T-helper 17 cell (primary cell): ENCODE measurements at regions not wholly inside any gene's neighbourhood (a gene's known extent, or its start where the extent isn't known, plus 50 kb on each side); places are given as distances from the start of the nearest gene placed in this dataset.

Experiments used
- ATAC-seq: fragments of 150-1000 bp; cut with Tn5 transposase; 2 replicates; pipeline ENCODE4 v1.10.0; 2021; ENCODE audit warnings: mild to moderate bottlenecking, moderate library complexity
- DNase-seq, 3 donors: peaks; one replicate each; pipeline versions ENCODE4 v3.0.0 to v3.0.0-alpha.2; 2020 to 2021
- H3K9me3 ChIP-seq: one replicate; pipeline ENCODE4 v1.7.0; 2013; ENCODE audit warnings: low read length, mild to moderate bottlenecking; ENCODE audit not compliant: control insufficient read depth, poor library complexity, severe bottlenecking
- H3K27ac Mint-ChIP-seq: one replicate; pipeline ENCODE4 v1.8.0; 2022; ENCODE audit warnings: mild to moderate bottlenecking, moderate library complexity, mixed read lengths
- H3K27me3 Mint-ChIP-seq: one replicate; pipeline ENCODE4 v1.8.0; 2022; ENCODE audit warnings: mixed read lengths
- H3K36me3 Mint-ChIP-seq: one replicate; pipeline ENCODE4 v1.8.0; 2022; ENCODE audit warnings: low read depth, mixed read lengths
- H3K4me1 Mint-ChIP-seq: one replicate; pipeline ENCODE4 v1.8.0; 2022; ENCODE audit warnings: mild to moderate bottlenecking, mixed read lengths
- H3K4me3 Mint-ChIP-seq: one replicate; pipeline ENCODE4 v1.8.0; 2022; ENCODE audit warnings: mild to moderate bottlenecking, moderate library complexity, mixed read lengths

DNA sequence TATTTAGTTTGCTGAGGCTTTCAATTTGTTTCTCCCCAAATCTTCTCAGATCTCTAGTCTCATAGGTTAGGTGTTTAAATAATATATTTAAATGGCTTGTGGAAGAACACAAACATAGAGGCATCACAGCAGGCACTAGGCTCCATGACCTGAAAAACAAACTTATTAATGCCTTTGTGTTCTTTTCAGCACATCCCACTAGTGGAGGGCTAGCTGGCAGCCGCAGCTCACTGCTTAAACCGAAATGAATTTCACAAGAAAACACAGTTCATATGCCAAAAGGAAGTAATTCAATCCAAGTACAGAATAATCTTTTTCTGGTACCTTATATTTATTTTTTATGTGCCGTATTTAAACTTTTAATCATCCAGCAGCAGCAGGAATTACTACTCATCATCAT lies 382.5 kb downstream of the PLK2 start:
- Mint-ChIP-seq H3K4me1 (peaks cover 5% of the 10 kb centered on the region), H3K27ac (no peak overlapping the region), H3K4me3 (no peak overlapping the region), H3K27me3 (peaks cover 11% of the 10 kb centered on the region), H3K36me3 (no peaks in the 10 kb centered on the region)
- no peaks in the 10 kb centered on the region for H3K9me3 ChIP-seq
- DNase-seq (no peak), ATAC-seq (no peak)

DNA sequence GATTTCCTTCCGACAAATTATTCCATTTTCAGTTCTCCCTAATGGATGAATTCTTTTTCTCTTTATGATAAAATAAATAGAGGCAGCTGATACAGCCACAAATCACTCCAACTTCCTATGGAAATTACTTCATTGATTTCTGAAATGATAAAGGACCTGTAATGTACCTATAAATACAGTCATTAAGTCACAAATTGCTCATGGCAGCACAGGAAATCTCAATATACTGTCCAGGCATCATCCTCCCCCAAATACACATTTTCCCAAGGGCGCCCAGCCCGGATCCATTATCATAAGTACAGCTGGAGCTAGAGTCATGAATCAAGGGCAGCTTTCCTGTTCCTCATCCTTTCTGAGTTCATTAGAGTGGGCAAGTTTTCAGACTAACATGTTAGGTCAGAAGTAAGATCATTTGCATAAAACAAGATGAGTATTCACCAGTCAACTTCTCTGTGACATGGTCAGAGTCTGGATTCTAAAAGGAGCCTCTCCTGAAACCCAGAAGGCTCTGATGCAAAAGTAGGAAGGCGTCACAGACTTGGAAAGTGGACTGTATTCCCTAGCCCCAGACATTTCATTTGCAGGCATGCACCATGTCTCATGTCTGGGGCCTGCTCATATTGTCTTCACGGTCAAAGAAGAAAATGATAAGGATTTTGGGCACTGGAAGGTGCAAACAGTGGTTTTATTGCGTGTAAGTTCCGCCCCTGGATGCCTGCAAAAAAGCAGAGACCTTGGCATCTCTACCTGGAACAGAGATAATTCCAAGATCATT lies 383.2 kb downstream of the PLK2 start:
- Mint-ChIP-seq H3K36me3 (no peaks in the 10 kb centered on the region), H3K4me1 (peaks cover 5% of the 10 kb centered on the region), H3K27me3 (peaks cover 11% of the 10 kb centered on the region), H3K4me3 (no peak overlapping the region), H3K27ac (no peak overlapping the region)
- DNase-seq (no peak), ATAC-seq (no peak)
- no peaks in the 10 kb centered on the region for H3K9me3 ChIP-seq

DNA sequence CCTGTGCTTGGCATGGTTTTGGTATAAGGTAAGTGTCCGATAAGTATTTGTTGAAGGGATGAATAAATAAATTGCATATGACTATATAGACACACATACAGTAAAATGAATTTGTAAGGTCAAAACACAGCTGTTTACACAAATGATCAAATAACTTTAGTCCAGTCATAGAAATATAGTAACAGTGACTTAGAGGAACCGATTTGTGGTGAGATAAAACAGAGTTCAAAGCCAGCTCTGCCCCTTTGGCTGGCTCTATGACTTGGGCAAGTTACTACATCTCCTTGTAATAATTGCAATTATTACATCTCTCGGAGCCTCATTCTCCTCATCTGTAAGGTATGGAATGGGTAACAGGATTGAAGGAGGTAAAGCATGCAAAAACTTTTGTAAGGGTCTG lies 384.0 kb downstream of the PLK2 start:
- Mint-ChIP-seq H3K27me3 (peaks cover 9% of the 10 kb centered on the region), H3K4me3 (no peak overlapping the region), H3K27ac (no peak overlapping the region), H3K4me1 (peaks cover 5% of the 10 kb centered on the region), H3K36me3 (no peaks in the 10 kb centered on the region)
- no peak for DNase-seq
- H3K9me3 ChIP-seq, result no peaks in the 10 kb centered on the region
- no peak for ATAC-seq

DNA sequence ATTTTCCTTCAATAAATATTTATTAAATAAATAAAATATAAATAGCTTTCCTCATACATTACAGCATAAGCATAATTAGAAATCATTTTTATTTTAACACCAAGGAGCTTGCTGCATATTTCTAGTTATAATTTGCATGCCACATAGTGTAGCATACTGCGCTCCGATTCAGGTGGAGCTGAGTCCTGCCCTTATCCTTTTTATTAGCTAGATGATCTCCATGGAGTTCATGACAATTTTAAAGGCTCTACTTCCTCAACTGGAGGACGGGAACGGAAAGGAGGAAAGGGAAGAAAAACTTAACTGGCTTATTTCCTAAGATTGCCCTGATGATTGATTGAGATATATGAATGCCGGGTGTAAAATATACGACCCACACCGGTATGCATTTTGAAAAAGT lies 385.2 kb downstream of the PLK2 start:
- ATAC-seq (no peak), DNase-seq (no peak)
- Mint-ChIP-seq H3K4me3 (no peak overlapping the region), H3K4me1 (peaks cover 5% of the 10 kb centered on the region), H3K27me3 (peaks cover 7% of the 10 kb centered on the region), H3K27ac (no peak overlapping the region), H3K36me3 (no peaks in the 10 kb centered on the region)
- H3K9me3 ChIP-seq, result no peaks in the 10 kb centered on the region

DNA sequence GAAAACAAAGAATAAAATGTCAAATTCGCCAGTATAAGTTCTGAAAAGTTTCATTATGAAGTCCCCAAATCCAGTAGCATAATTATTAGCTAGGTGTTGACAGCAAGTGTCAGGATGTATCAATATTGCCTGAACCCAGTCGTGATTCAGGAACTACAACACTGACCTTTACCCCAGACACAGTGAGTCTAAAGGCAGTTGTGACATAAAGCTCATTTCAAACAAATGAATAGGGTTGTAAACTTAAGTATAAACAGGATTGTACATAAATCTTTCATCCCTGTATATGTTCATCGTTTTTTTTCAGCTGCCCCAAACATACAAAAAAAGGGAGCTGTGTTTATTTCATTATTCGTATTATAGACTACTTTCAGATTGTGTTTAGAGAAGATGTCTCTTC lies 385.7 kb downstream of the PLK2 start:
- DNase-seq, result no peak
- no peaks in the 10 kb centered on the region for H3K9me3 ChIP-seq
- Mint-ChIP-seq H3K27ac (no peak overlapping the region), H3K4me1 (peaks cover 5% of the 10 kb centered on the region), H3K4me3 (no peak overlapping the region), H3K27me3 (peaks cover 7% of the 10 kb centered on the region), H3K36me3 (no peaks in the 10 kb centered on the region)
- no peak for ATAC-seq

DNA sequence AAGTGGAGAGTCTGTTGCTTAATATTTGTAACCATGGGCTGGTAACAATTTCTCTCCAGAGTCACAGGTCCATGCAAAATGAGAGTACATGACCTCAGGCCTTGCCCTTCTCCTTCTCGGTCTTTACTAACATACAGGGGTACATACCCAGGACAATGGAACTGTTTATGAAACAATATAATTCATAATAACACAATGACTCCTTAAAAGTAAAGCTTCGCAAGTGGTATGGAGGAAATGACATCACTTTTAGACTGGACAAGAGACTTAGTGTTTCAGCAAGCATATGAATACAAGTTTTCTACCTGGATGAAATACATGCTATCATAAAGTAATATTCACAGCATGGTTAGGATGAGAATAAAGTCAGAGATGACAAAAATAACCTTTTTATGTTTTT lies 386.6 kb downstream of the PLK2 start:
- Mint-ChIP-seq H3K27ac (no peak overlapping the region), H3K36me3 (no peaks in the 10 kb centered on the region), H3K4me3 (no peak overlapping the region), H3K4me1 (peaks cover 5% of the 10 kb centered on the region), H3K27me3 (peaks cover 7% of the 10 kb centered on the region)
- no peaks in the 10 kb centered on the region for H3K9me3 ChIP-seq
- no peak for DNase-seq
- no peak for ATAC-seq

DNA sequence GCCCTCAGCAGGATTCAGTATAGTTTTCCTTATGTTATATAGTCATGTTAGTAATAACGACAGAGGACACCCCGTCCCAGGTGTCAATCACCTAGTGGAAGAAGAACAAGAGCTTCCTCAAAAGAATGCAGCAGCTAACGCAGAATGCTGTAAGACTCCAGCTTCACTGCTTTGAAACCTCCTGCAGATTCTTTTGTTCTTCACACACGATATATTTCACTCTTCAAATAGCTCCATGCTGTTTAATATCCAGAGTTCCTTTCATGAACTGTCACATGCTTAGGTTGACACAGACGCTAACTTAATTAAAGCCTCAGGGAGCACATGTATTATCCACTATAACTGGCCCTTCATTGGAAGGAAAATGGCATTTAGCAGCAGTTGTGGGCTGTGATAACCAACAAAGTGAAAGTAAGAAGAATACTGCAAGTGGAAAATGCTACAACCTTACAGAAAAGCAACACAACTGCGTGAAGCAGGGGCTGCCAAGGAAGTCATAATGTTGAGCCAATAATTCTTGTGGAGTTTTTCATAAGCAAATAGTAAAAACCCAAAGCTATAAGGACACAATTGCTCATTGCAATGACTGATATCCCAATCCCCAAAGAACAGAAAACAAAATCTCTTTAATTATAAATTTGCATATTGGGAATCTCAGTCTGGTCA lies 387.5 kb downstream of the PLK2 start:
- DNase-seq (no peak), ATAC-seq (no peak)
- Mint-ChIP-seq H3K27ac (no peak overlapping the region), H3K4me3 (no peak overlapping the region), H3K4me1 (peaks cover 5% of the 10 kb centered on the region), H3K27me3 (peaks cover 7% of the 10 kb centered on the region), H3K36me3 (no peaks in the 10 kb centered on the region)
- H3K9me3 ChIP-seq, result no peaks in the 10 kb centered on the region

DNA sequence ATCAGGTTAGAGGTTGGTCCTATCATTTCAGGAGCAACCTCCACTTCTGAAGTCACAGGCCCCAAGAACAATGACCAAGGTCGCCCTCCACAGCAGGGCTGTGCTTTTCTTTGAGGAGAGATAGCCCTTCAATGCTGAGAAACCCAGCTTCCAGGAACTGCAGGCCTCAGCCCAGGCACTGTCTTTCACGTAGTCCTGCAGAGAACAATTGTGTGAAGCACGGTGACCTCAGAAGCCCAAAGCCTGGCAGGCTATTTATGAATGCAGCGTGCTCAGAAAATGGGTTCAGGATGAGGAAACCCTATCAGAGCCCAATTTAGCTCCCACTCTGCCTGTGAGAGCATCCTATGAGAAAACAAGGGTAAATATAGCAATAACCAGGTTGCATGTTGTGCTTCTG lies 388.3 kb downstream of the PLK2 start:
- DNase-seq (no peak), ATAC-seq (no peak)
- H3K27me3 Mint-ChIP-seq, result peaks cover 7% of the 10 kb centered on the region
- H3K9me3 ChIP-seq, result no peaks in the 10 kb centered on the region
- H3K4me1 Mint-ChIP-seq, result peaks cover 5% of the 10 kb centered on the region
- H3K36me3 Mint-ChIP-seq, result no peaks in the 10 kb centered on the region
- H3K27ac Mint-ChIP-seq, result no peak overlapping the region
- no peak overlapping the region for H3K4me3 Mint-ChIP-seq

DNA sequence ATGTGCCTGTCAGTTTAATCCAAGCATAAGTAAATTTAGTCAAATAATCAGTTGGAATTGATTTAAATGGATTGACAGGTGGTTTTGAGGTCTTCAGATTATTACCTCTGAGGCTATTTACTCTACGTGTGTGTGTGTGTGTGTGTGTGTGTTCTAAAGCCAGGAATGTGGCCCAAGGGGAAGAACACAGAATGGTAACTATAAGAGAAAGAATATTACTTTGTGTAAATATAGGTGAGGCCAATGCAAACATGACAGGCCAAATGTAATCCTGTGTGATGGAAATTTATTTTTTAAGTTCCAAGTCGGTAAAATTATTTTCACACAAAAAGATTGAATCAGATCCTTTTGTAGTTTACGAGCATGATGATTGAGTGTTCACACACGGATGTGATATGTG lies 390.0 kb downstream of the PLK2 start:
- ATAC-seq (no peak), DNase-seq (no peak)
- H3K4me3 Mint-ChIP-seq, result no peak overlapping the region
- no peaks in the 10 kb centered on the region for H3K27me3 Mint-ChIP-seq
- no peaks in the 10 kb centered on the region for H3K36me3 Mint-ChIP-seq
- no peak overlapping the region for H3K27ac Mint-ChIP-seq
- no peaks in the 10 kb centered on the region for H3K9me3 ChIP-seq
- H3K4me1 Mint-ChIP-seq, result peaks cover 5% of the 10 kb centered on the region

DNA sequence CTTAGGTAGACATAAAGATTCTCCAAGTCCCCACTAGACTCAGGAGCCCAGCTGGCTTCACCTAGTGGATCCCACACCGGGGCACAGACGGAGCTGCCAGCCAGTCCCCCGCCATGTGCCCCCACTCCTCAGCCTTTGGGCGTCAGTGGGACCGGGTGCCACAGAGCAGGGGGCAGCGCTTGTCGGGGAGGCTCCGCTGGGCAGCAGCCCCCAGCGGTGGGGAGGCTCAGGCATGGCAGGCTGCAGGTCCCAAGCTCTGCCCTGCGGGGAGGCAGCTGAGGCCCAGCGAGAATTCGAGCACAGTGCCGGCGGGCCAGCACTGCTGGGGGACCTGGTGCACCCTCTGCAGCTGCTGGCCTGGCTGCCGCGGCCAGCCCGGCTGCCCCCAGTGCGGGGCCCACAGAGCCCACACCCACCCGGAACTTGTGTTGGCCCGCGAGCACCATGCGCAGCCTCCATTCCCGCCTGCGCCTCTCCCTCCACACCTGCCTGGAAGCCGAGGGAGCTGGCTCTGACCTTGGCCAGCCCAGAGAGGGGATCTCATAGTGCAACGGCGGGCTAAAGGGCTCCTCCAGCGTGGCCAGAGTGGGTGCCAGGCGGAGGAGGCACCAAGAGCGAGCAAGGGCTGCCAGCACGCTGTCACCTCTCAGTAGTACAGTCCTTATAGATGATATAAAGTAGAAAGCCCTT lies 390.7 kb downstream of the PLK2 start:
- H3K27me3 Mint-ChIP-seq, result no peaks in the 10 kb centered on the region
- H3K27ac Mint-ChIP-seq, result no peak overlapping the region
- peaks cover 5% of the 10 kb centered on the region for H3K4me1 Mint-ChIP-seq
- H3K9me3 ChIP-seq, result no peaks in the 10 kb centered on the region
- no peak overlapping the region for H3K4me3 Mint-ChIP-seq
- no peak for DNase-seq
- ATAC-seq, result no peak
- H3K36me3 Mint-ChIP-seq, result no peaks in the 10 kb centered on the region

DNA sequence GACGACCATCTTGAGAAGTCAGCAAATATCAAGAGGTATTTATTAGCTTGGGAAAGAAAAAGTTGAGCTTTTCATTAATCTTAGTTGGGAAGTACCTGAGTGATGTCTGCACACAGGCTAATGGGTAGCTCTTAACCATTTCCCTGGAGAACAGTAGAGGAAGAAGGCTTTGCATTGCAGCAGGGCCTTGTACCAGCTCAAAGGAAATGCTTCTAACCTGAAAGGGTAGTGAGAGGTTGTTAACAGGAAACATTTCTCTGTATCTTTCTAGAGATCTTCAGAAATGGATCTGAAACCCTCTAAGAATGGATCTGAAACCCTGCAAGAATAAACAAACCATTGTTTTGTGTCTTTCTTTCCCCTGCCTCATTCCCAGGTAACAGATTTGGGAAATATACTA lies 393.3 kb downstream of the PLK2 start:
- Mint-ChIP-seq H3K4me1 (no peaks in the 10 kb centered on the region), H3K27ac (no peak overlapping the region), H3K36me3 (no peaks in the 10 kb centered on the region), H3K27me3 (no peaks in the 10 kb centered on the region), H3K4me3 (no peak overlapping the region)
- no peaks in the 10 kb centered on the region for H3K9me3 ChIP-seq
- DNase-seq, result no peak
- ATAC-seq, result no peak

DNA sequence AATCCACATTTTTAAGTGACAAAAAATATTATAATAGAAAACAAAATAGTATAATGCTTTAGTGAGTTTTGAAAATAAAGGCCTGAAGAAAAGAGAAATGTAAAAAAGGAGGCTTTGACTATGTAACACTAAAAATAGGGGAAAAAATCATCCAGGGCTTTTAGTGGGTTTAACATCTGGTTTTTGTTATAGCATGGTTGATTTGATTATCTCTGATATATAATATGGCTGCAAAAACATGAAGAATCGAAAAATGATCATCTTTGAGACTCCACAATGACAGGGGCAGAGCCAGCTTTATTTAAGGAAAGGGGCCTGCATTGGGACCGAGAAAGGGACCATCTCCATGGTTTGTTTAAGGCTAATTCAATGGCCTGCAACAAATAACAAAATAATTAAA lies 393.8 kb downstream of the PLK2 start:
- Mint-ChIP-seq H3K4me3 (no peak overlapping the region), H3K4me1 (no peaks in the 10 kb centered on the region), H3K27ac (no peak overlapping the region), H3K36me3 (peaks cover 2% of the 10 kb centered on the region), H3K27me3 (no peaks in the 10 kb centered on the region)
- DNase-seq (no peak), ATAC-seq (no peak)
- no peaks in the 10 kb centered on the region for H3K9me3 ChIP-seq

DNA sequence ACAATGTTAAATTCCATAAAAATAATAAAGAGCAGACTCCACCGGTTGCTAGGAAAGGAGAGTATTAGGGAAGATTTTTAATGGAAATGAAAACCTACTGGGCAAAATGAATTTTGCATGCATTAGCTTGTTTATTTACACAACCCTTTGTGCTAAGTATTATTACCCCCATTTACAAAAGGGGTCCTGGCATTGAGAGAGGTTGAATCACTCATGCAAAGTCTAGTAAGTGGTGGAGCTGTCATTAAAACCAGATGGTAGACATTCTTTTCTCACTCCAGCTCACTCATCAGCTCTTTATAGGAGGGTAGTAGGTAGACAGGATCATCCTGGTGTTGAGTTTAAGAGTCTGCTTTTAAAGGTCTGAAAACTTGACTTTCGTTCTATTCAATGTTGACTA lies 395.1 kb downstream of the PLK2 start:
- DNase-seq (no peak), ATAC-seq (no peak)
- no peaks in the 10 kb centered on the region for H3K9me3 ChIP-seq
- no peaks in the 10 kb centered on the region for H3K4me1 Mint-ChIP-seq
- no peak overlapping the region for H3K27ac Mint-ChIP-seq
- no peaks in the 10 kb centered on the region for H3K27me3 Mint-ChIP-seq
- peaks cover 2% of the 10 kb centered on the region for H3K36me3 Mint-ChIP-seq
- no peak overlapping the region for H3K4me3 Mint-ChIP-seq
